Stimulated activated CD4-positive, alpha-beta T cell treated with anti-CD3 and anti-CD28 coated beads, Interleukin-1b, Interleukin-23, amount 100 ng/mL, for 48 hours (primary cell): ENCODE measurements at regions not wholly inside any gene's neighbourhood (a gene's known extent, or its start where the extent isn't known, plus 50 kb on each side); places are given as distances from the start of the nearest gene placed in this dataset.

Experiments used
- DNase-seq: peaks from one replicate; pipeline ENCODE4 v3.0.0-alpha.2; 2020

DNA sequence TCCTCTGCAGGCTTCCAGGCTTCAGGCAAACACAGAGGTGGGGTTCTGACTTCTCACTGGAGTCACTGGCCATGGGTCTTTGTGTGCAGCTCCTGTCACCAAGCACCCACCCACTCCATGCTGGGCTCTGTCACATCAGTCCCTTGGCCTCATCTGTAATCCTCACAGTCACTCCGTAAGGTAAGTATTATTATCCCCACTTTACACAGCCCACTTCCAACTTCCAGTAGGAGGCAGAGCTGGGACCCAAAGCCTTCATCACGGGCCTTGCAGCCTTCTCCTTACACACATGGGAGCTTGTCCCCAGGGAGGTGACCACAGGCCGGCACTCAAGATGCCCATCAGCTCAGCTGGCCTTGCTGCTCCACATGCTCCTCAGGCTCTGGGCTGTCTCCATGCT, 266.7 kb upstream of the B3GAT1 start:
- DNase-seq: no peak

- DNase-seq: no peak
Observed at GRCh38 chr11:134677891-134678551, 266.0 kb upstream of the B3GAT1 start.

DNA sequence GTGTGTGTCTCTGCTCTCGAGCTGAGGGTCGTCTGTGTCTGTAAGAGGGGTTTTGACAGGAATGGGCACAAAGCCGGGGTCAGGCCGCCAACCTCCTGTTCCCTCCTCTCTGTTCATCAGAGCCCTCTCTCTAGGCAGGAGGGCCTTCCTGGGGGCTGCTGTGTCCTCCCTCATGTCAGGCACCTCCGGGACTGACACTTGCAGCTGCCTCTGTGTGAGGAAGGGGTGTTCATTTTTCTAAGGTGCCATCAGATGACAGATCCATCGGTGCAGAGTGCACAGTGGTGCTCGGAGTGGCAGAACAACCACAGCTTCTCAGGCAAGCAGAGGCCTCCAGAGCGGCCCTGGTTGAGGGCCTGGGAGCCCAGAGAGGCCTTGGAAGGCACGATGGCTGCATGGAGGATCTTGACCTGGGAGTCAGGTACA, 265.4 kb upstream of the B3GAT1 start:
- DNase-seq: no peak

DNA sequence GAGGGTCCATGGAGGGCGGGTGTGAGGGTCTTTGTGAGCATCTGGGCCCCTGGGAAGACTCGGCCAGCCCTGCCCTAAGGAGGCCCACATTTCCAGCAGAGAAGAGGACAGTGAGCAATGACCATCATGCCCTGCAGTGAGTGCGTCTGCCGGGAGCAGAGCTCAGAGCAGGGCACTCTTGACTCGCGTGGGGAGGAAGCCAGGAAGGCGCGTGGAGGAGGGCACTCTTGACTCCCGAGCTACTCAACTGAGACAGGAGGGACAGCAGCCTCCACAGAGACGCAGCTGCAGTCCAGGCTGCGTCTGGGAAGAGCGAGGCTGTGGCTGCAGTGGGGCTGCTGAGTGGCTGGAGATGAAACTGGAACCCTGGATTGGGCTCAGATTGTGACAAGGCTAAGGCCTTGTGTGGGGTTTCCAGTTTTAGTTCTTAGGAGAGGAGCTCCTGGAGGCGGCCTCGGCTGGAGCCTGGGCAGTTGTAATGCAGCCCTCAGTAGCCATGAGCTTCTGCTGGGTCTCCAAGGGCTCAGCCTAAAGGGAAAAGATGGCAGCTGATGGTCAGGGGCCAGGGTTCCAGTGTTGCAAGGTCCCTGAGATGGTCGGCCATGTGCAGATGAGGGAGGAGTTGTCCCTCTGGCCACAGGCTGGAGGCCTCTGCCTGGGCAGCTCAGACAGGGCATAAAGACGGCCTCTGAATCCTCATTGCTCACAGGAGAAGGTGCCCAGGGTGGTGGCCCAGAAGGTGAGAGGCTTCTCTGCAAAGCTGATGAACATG, 264.7 kb upstream of the B3GAT1 start:
- DNase-seq: no peak

- no peak for DNase-seq
Observed at GRCh38 chr11:134675983-134676382, 263.9 kb upstream of the B3GAT1 start.

DNA sequence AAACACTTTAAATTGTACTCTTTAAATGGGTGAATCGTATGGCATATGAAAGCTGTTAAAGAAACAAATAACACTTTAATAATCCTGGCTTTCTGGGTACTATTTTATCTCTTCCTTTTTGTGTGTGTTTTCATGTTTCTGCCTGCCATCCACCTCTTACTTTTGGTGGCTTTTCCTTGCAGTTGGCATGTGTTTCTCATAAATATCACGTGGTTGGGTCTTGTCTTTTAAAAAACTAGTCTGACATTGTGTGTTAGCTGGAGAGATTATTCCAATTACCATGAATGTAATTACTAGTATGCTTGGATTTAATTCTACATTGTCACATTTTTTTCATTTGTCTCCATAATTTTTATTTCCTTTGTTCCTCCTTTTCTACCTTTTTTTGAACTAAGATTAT, 262.9 kb upstream of the B3GAT1 start:
- no peak for DNase-seq

DNA sequence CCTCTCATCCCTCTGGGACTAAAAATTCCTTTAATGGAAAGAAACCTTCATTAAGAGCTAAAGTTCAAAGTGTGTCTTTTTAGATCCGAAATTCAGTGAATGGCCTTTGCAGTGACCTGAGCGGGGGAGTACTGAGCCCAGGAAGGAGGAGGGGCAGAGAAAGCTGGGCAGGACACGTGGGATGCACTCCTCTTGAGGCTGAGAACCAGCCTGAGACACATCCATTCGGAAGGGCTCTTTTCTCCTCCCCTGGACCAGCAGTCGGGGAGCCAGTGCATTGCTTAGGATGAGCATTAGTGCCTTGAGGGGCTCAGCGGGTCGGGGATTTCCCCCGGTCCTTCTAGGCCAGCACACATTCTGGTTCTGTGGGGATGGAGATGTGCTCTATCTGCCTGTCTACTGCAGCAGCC, 258.9 kb upstream of the B3GAT1 start:
- no peak for DNase-seq

DNA sequence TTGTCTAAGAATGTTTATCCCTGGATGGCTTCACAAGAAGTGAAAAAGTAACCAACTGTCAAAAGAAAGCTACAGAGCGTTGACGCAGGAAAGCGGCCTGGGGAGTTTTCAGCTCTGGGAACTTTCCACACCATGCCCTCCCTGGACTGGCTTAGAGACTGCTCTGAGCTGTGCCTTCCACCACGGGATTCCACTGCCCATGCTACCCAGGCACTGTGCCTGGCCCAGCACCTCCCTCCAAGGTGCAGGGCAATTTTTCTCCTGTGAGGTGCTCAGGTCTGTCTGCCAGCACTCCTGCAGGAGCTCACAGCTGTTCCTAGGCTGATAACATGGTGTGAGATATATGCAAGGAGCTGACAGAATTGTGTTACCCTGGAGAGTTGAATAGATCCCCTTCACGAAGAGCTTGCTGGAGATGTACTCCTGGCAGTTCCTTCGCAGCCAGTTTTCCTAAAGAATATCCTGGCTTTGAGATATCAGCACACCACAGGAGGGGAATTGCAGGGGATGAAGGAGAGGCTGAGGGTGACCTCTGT, 258.3 kb upstream of the B3GAT1 start:
- DNase-seq: no peak

- DNase-seq: no peak
Observed at GRCh38 chr11:134669796-134670195, 257.8 kb upstream of the B3GAT1 start.

DNA sequence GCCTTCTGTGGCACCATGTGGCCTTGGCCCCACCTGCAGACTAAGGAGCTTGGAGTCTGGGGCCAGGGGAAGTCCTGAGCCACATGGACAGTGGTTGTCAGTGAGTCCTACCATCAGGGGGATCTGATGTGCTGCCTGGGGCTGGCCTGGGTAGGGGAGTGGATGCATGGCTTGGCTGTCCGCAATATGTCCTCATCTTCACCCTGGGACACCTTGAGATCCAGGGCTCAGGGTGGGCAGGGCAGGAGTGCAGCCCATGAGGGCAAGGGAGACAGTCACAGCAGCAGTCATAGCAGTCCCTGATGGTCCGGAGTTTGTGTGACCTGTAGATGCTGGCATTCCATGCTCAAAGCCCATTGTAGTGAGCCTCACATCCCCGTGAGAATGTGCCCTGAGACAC, 256.8 kb upstream of the B3GAT1 start:
- DNase-seq: no peak

DNA sequence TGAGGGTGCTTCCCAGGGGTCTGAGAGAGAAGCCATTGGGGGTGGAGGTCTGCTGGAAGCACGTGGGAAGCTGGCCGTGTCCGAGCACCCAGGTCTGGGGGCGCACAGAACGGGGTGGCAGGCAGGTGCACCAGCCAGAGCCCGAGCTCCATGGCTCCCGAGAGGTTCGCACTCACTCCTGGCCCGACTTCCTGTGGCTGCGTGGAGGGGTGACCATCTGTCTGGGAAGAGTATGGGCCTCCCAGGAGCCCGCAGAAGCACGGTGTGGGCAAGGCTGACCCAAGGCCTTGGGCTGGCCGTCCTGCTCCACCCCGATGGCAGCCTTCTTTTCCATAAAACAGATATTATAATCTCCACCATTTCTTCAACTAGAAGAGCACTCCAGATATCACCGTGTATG, 256.0 kb upstream of the B3GAT1 start:
- DNase-seq: no peak

- DNase-seq: no peak
Observed at GRCh38 chr11:134667505-134667904, 255.5 kb upstream of the B3GAT1 start.

DNA sequence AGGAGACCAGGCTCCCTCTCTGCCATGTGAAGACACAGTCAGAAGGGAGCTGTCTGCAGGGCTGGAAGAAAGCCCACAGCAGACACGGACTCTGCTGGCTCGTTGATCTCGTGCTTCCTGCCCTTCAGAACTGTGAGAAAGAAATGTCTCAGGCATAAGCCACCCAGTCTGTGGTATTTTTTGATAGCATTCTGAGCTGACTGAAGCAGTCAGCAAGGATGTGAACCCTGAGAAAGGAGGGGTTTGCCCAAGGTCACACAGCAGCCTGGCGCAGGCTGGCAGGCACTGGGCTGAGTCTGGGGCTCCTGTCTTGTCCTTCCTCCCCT, 255.1 kb upstream of the B3GAT1 start:
- no peak for DNase-seq

GRCh38 chr11:134666273-134667174, 254.5 kb upstream of the B3GAT1 start:
- no peak for DNase-seq

DNA sequence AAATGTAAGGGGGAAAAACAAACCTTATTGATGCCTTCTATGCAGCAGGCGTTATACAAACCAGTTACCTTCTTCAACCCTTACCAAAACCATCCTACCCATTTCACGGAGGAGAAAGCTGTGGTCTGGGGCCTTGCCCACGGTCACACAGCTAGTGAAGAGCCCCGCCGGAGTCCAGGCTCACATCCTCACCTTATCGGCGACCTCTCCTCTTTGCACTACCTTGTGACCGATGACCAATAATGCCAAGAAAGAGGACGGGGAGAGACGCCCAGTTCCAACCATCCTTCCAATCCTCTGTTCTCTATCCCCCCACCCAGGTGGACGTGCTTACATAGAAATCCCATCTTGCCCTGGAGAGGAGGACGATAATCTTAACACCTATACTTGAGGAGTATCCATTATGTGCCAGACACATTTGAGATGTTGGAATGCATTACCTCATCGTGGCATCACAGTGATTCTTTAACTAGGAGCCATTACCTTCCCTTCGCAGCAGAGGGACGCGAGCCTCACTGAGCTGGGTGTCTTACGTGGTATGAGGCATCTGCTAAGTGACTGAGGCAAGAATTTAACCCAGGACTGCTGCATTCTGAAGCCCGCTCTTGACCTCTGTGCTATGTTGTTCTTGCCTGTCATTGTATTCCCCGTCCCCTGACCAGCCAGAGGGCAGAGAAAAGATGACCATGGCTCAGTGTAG, 253.7 kb upstream of the B3GAT1 start:
- no peak for DNase-seq

- DNase-seq: no peak
Observed at GRCh38 chr11:134665188-134665535, 253.1 kb upstream of the B3GAT1 start.

- DNase-seq: no peak
Observed at GRCh38 chr11:134664447-134665187, 252.6 kb upstream of the B3GAT1 start.

GRCh38 chr11:134663506-134664313, 251.7 kb upstream of the B3GAT1 start:
- DNase-seq: no peak

GRCh38 chr11:134662629-134663360, 250.8 kb upstream of the B3GAT1 start:
- DNase-seq: no peak

GRCh38 chr11:134661660-134662059, 249.6 kb upstream of the B3GAT1 start:
- no peak for DNase-seq

DNA sequence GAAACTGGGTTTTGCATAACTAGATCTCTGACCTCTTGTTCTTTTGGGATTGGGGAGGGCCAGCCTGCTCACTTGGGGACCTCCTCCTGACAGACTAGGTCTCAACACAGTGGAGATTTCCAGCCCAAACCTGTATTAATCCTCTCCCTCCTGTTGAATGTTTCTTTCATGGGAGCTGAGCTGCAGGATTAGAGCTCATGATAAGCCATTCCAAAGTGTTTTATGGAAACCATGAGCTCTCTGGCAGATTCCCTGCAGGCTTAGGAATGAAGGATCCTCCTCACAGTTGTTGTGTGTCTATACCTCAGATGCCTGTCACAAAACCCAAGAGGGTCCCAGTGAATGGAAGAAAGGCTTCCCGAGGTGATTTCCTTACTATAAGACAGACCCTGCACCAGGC, 248.4 kb upstream of the B3GAT1 start:
- no peak for DNase-seq
